GM18867 (cell line): ENCODE measurements at regions not wholly inside any gene's neighbourhood (a gene's known extent, or its start where the extent isn't known, plus 50 kb on each side); places are given as distances from the start of the nearest gene placed in this dataset.
A peak's percentile ranks its signal among the peaks of the same experiment; 100 is the strongest.

Experiments
- ATAC-seq: cut with Tn5 transposase; IDR thresholded peaks from one replicate; pipeline ENCODE4 v1.9.1; 2021; ENCODE audit warnings: mild to moderate bottlenecking, moderate library complexity; ENCODE audit not compliant: unreplicated experiment

GRCh38 chr13:34294483-34295129 lies 476.7 kb downstream of the RFC3 start:
- ATAC-seq: no peak

GRCh38 chr13:34300559-34300958 lies 482.6 kb downstream of the RFC3 start:
- ATAC-seq: no peak

- ATAC-seq: no peak
Observed at GRCh38 chr13:34302596-34302995, 484.6 kb downstream of the RFC3 start.

GRCh38 chr13:34303346-34303745 lies 485.4 kb downstream of the RFC3 start:
- ATAC-seq: no peak

- ATAC-seq: no peak
Observed at GRCh38 chr13:34307607-34308006, 489.7 kb downstream of the RFC3 start.

GRCh38 chr13:34308725-34309124 lies 490.8 kb downstream of the RFC3 start:
- no peak for ATAC-seq

- no peak for ATAC-seq
Observed at GRCh38 chr13:34310539-34310938, 492.6 kb downstream of the RFC3 start.

- ATAC-seq: no peak
Observed at GRCh38 chr13:34311251-34311650, 493.3 kb downstream of the RFC3 start.

GRCh38 chr13:34312578-34312977 lies 494.6 kb downstream of the RFC3 start:
- no peak for ATAC-seq

GRCh38 chr13:34320084-34320483 lies 502.1 kb downstream of the RFC3 start:
- ATAC-seq: no peak

- ATAC-seq: no peak
Observed at GRCh38 chr13:34322014-34322742, 504.2 kb downstream of the RFC3 start.

GRCh38 chr13:34322743-34323074 lies 504.8 kb downstream of the RFC3 start:
- no peak for ATAC-seq

- no peak for ATAC-seq
Observed at GRCh38 chr13:34335014-34336007, 517.4 kb downstream of the RFC3 start.

GRCh38 chr13:34338102-34338501 lies 520.2 kb downstream of the RFC3 start:
- ATAC-seq: no peak

- no peak for ATAC-seq
Observed at GRCh38 chr13:34340534-34340933, 522.6 kb downstream of the RFC3 start.

- ATAC-seq: no peak
Observed at GRCh38 chr13:34343413-34343940, 525.5 kb downstream of the RFC3 start.

GRCh38 chr13:34344816-34345215 lies 526.9 kb downstream of the RFC3 start:
- no peak for ATAC-seq

GRCh38 chr13:34345258-34345965 lies 527.5 kb downstream of the RFC3 start:
- ATAC-seq: no peak

GRCh38 chr13:34346626-34347025 lies 528.7 kb downstream of the RFC3 start:
- no peak for ATAC-seq

GRCh38 chr13:34347784-34348573 lies 530.0 kb downstream of the RFC3 start:
- peak; percentile 59 for ATAC-seq
